SK-N-SH (cell line): ENCODE measurements at regions not wholly inside any gene's neighbourhood (a gene's known extent, or its start where the extent isn't known, plus 50 kb on each side); places are given as distances from the start of the nearest gene placed in this dataset.

ENCODE experiments used
- CTCF ChIA-PET: fragments of 300-600, 350-600 bp; formaldehyde crosslinking; extraction: SDS; loops from one replicate; lab custom pipeline; 2021; lab: Yijun Ruan, JAX
- POLR2A ChIA-PET: fragments of 350-600 bp; sonication (Branson Sonifier 250); formaldehyde crosslinking; extraction: SDS; loops from one replicate; lab custom pipeline; 2020; ENCODE audit warnings: antibody characterized with exemption, inconsistent platforms; lab: Yijun Ruan, JAX
- DNase-seq: peaks from one replicate; pipeline ENCODE4 v3.0.0; 2012
- H2AFZ ChIP-seq: fragments of 200-600 bp; sonication (generic); 2 replicates; pipeline ENCODE4 v1.8.1; 2016; ENCODE audit warnings: antibody characterized with exemption, mild to moderate bottlenecking, low read depth
- H3F3A ChIP-seq: fragments of 200-600 bp; sonication (generic); replicated peaks from 2 replicates; pipeline ENCODE3; 2016; ENCODE audit warnings: antibody characterized with exemption, mild to moderate bottlenecking; ENCODE audit not compliant: insufficient read depth
- H3K27ac ChIP-seq, 2 experiments: fragments of 200-500 bp in 1 of 2; fragments of 200-600 bp in 1 of 2; sonication (Bioruptor generic) in 1 of 2; sonication (generic), shearing (Covaris generic) in 1 of 2; 2 replicates each; pipeline versions ENCODE4 v1.5.1 to v1.6.1; 2014 to 2016; ENCODE audit warnings: low read depth in 2 of 2, inconsistent platforms in 1 of 2, low read length in 1 of 2, mild to moderate bottlenecking in 1 of 2, mixed read lengths in 1 of 2
- H3K27me3 ChIP-seq: fragments of 200-600 bp; sonication (generic), shearing (Covaris generic); 2 replicates; pipeline ENCODE4 v1.6.1; 2016; ENCODE audit warnings: mixed run types; ENCODE audit not compliant: insufficient read depth
- H3K36me3 ChIP-seq, 2 experiments: fragments of 200-500 bp in 1 of 2; fragments of 200-600 bp in 1 of 2; sonication (Bioruptor generic) in 1 of 2; sonication (generic) in 1 of 2; replicated peaks in 1 of 2; 2 replicates each; pipeline versions ENCODE3 to v1.5.1; 2014 to 2016; ENCODE audit warnings: low read length in 1 of 2, mild to moderate bottlenecking in 1 of 2; ENCODE audit not compliant: insufficient read depth in 2 of 2, control insufficient read depth in 1 of 2
- H3K4me1 ChIP-seq, 2 experiments: fragments of 200-500 bp in 1 of 2; fragments of 200-600 bp in 1 of 2; sonication (Bioruptor generic) in 1 of 2; sonication (generic), shearing (Covaris generic) in 1 of 2; 2 replicates each; pipeline versions ENCODE4 v1.5.1 to v1.6.1; 2014 to 2016; ENCODE audit warnings: low read depth in 1 of 2, low read length in 1 of 2, mixed run types in 1 of 2; ENCODE audit not compliant: insufficient read depth in 2 of 2, control insufficient read depth in 1 of 2
- H3K4me2 ChIP-seq: fragments of 200-600 bp; sonication (generic), shearing (Covaris generic); 2 replicates; pipeline ENCODE4 v1.6.1; 2017; ENCODE audit warnings: mixed run types
- H3K4me3 ChIP-seq, 2 experiments: fragments of 200-500 bp in 1 of 2; fragments of 200-600 bp in 1 of 2; sonication (Bioruptor generic) in 1 of 2; sonication (generic), shearing (Covaris generic) in 1 of 2; 2 replicates each; pipeline versions ENCODE4 v1.5.1 to v1.8.1; 2014 to 2016; ENCODE audit warnings: low read depth in 2 of 2, inconsistent platforms in 1 of 2, low read length in 1 of 2, mild to moderate bottlenecking in 1 of 2, mixed read lengths in 1 of 2, moderate library complexity in 1 of 2
- H3K79me2 ChIP-seq: fragments of 200-600 bp; sonication (generic); 2 replicates; pipeline ENCODE4 v1.8.1; 2017; ENCODE audit warnings: mild to moderate bottlenecking; ENCODE audit not compliant: insufficient read depth
- H3K9ac ChIP-seq: fragments of 200-600 bp; sonication (generic); 2 replicates; pipeline ENCODE4 v1.6.1; 2017; ENCODE audit warnings: mixed run types
- H3K9me2 ChIP-seq: fragments of 200-600 bp; sonication (generic); 2 replicates; pipeline ENCODE4 v1.6.1; 2017; ENCODE audit warnings: mixed run types
- H3K9me3 ChIP-seq: fragments of 200-600 bp; sonication (generic); 2 replicates; pipeline ENCODE4 v1.6.1; 2017; ENCODE audit warnings: mixed run types, mild to moderate bottlenecking, moderate library complexity
- H4K20me1 ChIP-seq: fragments of 200-600 bp; sonication (generic); 2 replicates; pipeline ENCODE4 v1.6.1; 2017; ENCODE audit warnings: mild to moderate bottlenecking, mixed run types; ENCODE audit not compliant: insufficient read depth
- CTCF ChIP-seq: fragments of 200-600 bp; sonication (generic); IDR thresholded peaks from 2 replicates; pipeline ENCODE4 v1.6.1; 2017; ENCODE audit warnings: antibody characterized with exemption, mild to moderate bottlenecking, moderate library complexity
- ELF1 ChIP-seq: IDR thresholded peaks from 2 replicates; pipeline ENCODE4 v1.4.0; 2012
- EP300 ChIP-seq, 2 experiments: IDR thresholded peaks; 2 replicates each; pipeline versions ENCODE4 v1.4.0 to v1.6.1; 2012; ENCODE audit warnings: borderline replicate concordance in 1 of 2, low read depth in 1 of 2, low read length in 1 of 2
- FOSL2 ChIP-seq: IDR thresholded peaks from 2 replicates; pipeline ENCODE4 v1.4.0; 2012; ENCODE audit warnings: low read depth, mild to moderate bottlenecking, moderate library complexity, borderline replicate concordance
- FOXJ3 ChIP-seq: sonication (generic); formaldehyde crosslinking; IDR thresholded peaks from 2 replicates; pipeline ENCODE4 v1.5.1; 2020; ENCODE audit warnings: mild to moderate bottlenecking, missing genetic modification reagents
- IRF3 ChIP-seq: fragments of 150-350 bp; IDR thresholded peaks from 2 replicates; pipeline ENCODE4 v1.6.1; 2016; ENCODE audit warnings: mild to moderate bottlenecking, low read depth, low read length
- JUND ChIP-seq: IDR thresholded peaks from 2 replicates; pipeline ENCODE4 v1.4.0; 2012
- MAX ChIP-seq: IDR thresholded peaks from 2 replicates; pipeline ENCODE4 v1.4.0; 2012; ENCODE audit warnings: low read depth
- MXI1 ChIP-seq: IDR thresholded peaks from 2 replicates; pipeline ENCODE4 v1.6.1; 2012; ENCODE audit warnings: mild to moderate bottlenecking, low read depth, low read length, improper control_type of control experiment
- NRF1 ChIP-seq: IDR thresholded peaks from 2 replicates; pipeline ENCODE4 v1.6.1; 2012; ENCODE audit warnings: low read depth, mild to moderate bottlenecking, low read length
- RAD21 ChIP-seq: IDR thresholded peaks from 2 replicates; pipeline ENCODE4 v1.6.1; 2012; ENCODE audit warnings: mild to moderate bottlenecking, low read length
- RFX5 ChIP-seq: IDR thresholded peaks from 2 replicates; pipeline ENCODE4 v1.6.1; 2012; ENCODE audit warnings: mild to moderate bottlenecking, improper control_type of control experiment, low read length
- RXRA ChIP-seq: IDR thresholded peaks from 2 replicates; pipeline ENCODE4 v1.4.0; 2012; ENCODE audit warnings: low read depth, mild to moderate bottlenecking, borderline replicate concordance
- SMC3 ChIP-seq: IDR thresholded peaks from 2 replicates; pipeline ENCODE4 v1.6.1; 2012; ENCODE audit warnings: low read depth, low read length, improper control_type of control experiment
- TCF12 ChIP-seq: IDR thresholded peaks from 2 replicates; pipeline ENCODE4 v1.4.0; 2012
- TEAD4 ChIP-seq: IDR thresholded peaks from 2 replicates; pipeline ENCODE4 v1.4.0; 2012; ENCODE audit warnings: mild to moderate bottlenecking, borderline replicate concordance; ENCODE audit not compliant: insufficient read depth
- USF1 ChIP-seq: IDR thresholded peaks from 2 replicates; pipeline ENCODE4 v1.4.0; 2012; ENCODE audit warnings: low read depth, borderline replicate concordance
- YY1 ChIP-seq: IDR thresholded peaks from 2 replicates; pipeline ENCODE4 v1.4.0; 2012; ENCODE audit warnings: low read depth, mild to moderate bottlenecking
- ZBTB33 ChIP-seq: IDR thresholded peaks from 2 replicates; pipeline ENCODE4 v1.4.0; 2012; ENCODE audit warnings: low read depth, borderline replicate concordance
- WGBS: methylation state at CpG from one replicate; pipeline ENCODE4 v1.1.6; 2017; ENCODE audit warnings: low lambda C conversion rate; 5-methylcytosine and 5-hydroxymethylcytosine counted together

- Histone ChIP-seq H4K20me1 (no peaks in the 10 kb centered on the region), H3K9me3 (no peaks in the 10 kb centered on the region), H3K79me2 (no peaks in the 10 kb centered on the region), H3K36me3 (no peaks in the 10 kb centered on the region), H3K4me1 (peaks cover 0 to 31% of the 10 kb centered on the region in 2 experiments; a peak in 2 of 4 replicates), H3K9me2 (no peaks in the 10 kb centered on the region), H3K27ac (peak overlapping the region in 1 of 2 experiments; percentile 83; a peak in 3 of 4 replicates), H3K4me2 (peak overlapping the region; percentile 64), H3K27me3 (no peaks in the 10 kb centered on the region), H3K9ac (peak overlapping the region; percentile 35; the same call in 1 of the 2 replicates), H3K4me3 (no peak overlapping the region), H2AFZ (peak overlapping the region; percentile 78), H3F3A (peaks cover 17% of the 10 kb centered on the region)
- POLR2A ChIA-PET, result no interaction called here
- CTCF ChIA-PET, result interaction anchor here (0.9 kb wide), 1 partner anchor 9 kb away, joined by 3 read pairs; no protein-coding TSS in a partner anchor
- no peak for DNase-seq
- TF ChIP-seq SMC3 (no peak), JUND (peak; percentile 75), RFX5 (no peak), RAD21 (no peak), USF1 (no peak), YY1 (no peak), RXRA (no peak; the same call in 1 of the 2 replicates), FOSL2 (peak; percentile 79; the same call in 1 of the 2 replicates), NRF1 (no peak), TCF12 (peak; percentile 50), EP300 (IDR thresholded peaks at IDR 0.05; ENCODE audit: borderline replicate concordance in 1 of 2, low read depth in 1 of 2, low read length in 1 of 2) (peak in 1 of 2 experiments; percentile 40; a peak in 1 of 4 replicates), FOXJ3 (no peak), IRF3 (no peak)
- WGBS, result 52% methylated on average over 1 of the region's 1 CpG
Observed at GRCh38 chr4:17168571-17168970, 270.1 kb upstream of the LDB2 start.

GRCh38 chr4:17166954-17167353, 268.5 kb upstream of the LDB2 start:
- DNase-seq, result no peak
- WGBS, result 71% methylated on average over 5 of the region's 5 CpGs
- H3K4me1 ChIP-seq, result peaks cover 0 to 31% of the 10 kb centered on the region in 2 experiments; a peak in 2 of 4 replicates

More at GRCh38 chr4:17166954-17167353, 268.5 kb upstream of the LDB2 start:
- Histone ChIP-seq H3F3A (peaks cover 17% of the 10 kb centered on the region), H3K9me3 (0 out of 2 replicates have a peak, but pooled peaks cover 3% of the 10 kb centered on the region), H4K20me1 (no peaks in the 10 kb centered on the region), H3K36me3 (no peaks in the 10 kb centered on the region), H3K4me2 (no peak overlapping the region), H3K79me2 (no peaks in the 10 kb centered on the region), H2AFZ (no peak overlapping the region), H3K4me3 (no peak overlapping the region), H3K27ac (no peak overlapping the region), H3K27me3 (no peaks in the 10 kb centered on the region), H3K9me2 (no peaks in the 10 kb centered on the region), H3K9ac (no peak overlapping the region)
- ChIA-PET POLR2A (no interaction called here), CTCF (interaction anchor here (0.6 kb wide), 1 partner anchor 157 kb away, joined by 3 read pairs; no protein-coding TSS in a partner anchor)
- TF ChIP-seq TEAD4 (no peak), MAX (no peak), ZBTB33 (no peak), MXI1 (no peak), EP300 (IDR thresholded peaks at IDR 0.05; ENCODE audit: borderline replicate concordance in 1 of 2, low read depth in 1 of 2, low read length in 1 of 2) (no peak), ELF1 (no peak), RFX5 (no peak), CTCF (no peak)
